GM12891 (cell line): ENCODE measurements at regions not wholly inside any gene's neighbourhood (a gene's known extent, or its start where the extent isn't known, plus 50 kb on each side); places are given as distances from the start of the nearest gene placed in this dataset.

Experiments
- POLR2A ChIP-seq: IDR thresholded peaks from 2 replicates; pipeline ENCODE4 v1.6.1; 2011; ENCODE audit warnings: low read depth, low read length, control low read depth
- POLR2AphosphoS5 ChIP-seq: IDR thresholded peaks from 2 replicates; pipeline ENCODE4 v1.6.1; 2011; ENCODE audit warnings: low read depth, low read length, control low read depth
- POU2F2 ChIP-seq: IDR thresholded peaks from 2 replicates; pipeline ENCODE4 v1.6.1; 2011; ENCODE audit warnings: low read depth, mild to moderate bottlenecking, control low read depth, low read length, moderate library complexity
- SPI1 ChIP-seq: IDR thresholded peaks from 2 replicates; pipeline ENCODE4 v1.6.1; 2011; ENCODE audit warnings: low read depth, low read length, control low read depth
- TAF1 ChIP-seq: IDR thresholded peaks from 2 replicates; pipeline ENCODE4 v1.6.1; 2011; ENCODE audit warnings: low read depth, low read length, control low read depth

DNA sequence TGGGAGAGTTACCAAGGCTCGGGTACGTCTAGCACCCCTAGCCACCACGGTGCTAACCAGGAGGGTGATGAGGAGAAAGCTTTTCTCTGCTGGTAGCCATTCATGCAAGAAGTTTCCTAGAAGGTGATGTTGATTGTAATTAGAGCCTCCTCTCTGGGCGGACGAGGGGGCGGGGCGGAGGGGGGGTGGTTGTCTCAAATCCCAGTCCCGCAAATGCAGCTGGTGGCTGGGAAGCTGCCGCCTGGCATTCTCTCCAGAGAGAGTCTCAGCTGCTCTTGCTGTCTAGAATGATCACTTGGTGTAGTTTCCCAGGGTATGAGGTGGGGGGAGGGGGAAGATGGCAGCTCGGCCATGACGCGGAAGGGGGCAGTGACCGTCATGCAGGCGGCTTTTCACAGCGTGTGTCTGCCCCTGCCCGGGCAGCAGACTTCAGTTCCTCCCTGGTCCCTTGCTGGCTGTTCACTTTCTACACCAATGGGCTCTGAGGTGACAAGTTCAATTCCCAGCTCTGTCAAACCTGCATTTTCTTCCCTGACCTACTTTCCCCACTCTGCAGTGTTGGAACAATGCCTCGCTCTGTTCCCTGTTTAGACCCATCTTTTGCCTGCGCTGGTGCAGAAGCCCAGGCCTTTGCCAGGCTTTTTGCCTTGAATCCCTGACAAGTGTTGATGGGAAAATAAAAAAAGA lies 61.5 kb upstream of the KLF7 start:
- TF ChIP-seq POLR2A (no peak), SPI1 (no peak), POU2F2 (no peak), POLR2AphosphoS5 (no peak), TAF1 (no peak)
